Naive thymus-derived CD4-positive, alpha-beta T cell (primary cell): ENCODE measurements at regions not wholly inside any gene's neighbourhood (a gene's known extent, or its start where the extent isn't known, plus 50 kb on each side); places are given as distances from the start of the nearest gene placed in this dataset.

ENCODE experiments used
- ATAC-seq: fragments of 150-1000 bp; cut with Tn5 transposase; 2 replicates; pipeline ENCODE4 v1.10.0; 2021; ENCODE audit warnings: mild to moderate bottlenecking, moderate library complexity
- CTCF ChIA-PET: fragments of 350-600 bp; sonication (Branson Sonifier 250); formaldehyde crosslinking; loops from one replicate; lab custom pipeline; 2021; ENCODE audit warnings: antibody characterized with exemption; lab: Charles Lee
- POLR2A ChIA-PET: fragments of 350-600 bp; sonication (Branson Sonifier 250); formaldehyde crosslinking; loops from one replicate; lab custom pipeline; 2021; ENCODE audit warnings: antibody characterized with exemption, inconsistent platforms; lab: Charles Lee
- DNase-seq, 9 donors: peaks; one replicate each; pipeline versions ENCODE4 v3.0.0 to v3.0.0-alpha.2; 2020 to 2022; ENCODE audit warnings: mixed read lengths in 1 of 9
- H3K27ac ChIP-seq: one replicate; pipeline ENCODE4 v1.7.0; 2013; ENCODE audit warnings: mild to moderate bottlenecking, low read depth, low read length, moderate library complexity
- H3K27me3 ChIP-seq, 2 donors: one replicate each; pipeline ENCODE4 v1.7.0; 2013; ENCODE audit warnings: low read length in 2 of 2, mild to moderate bottlenecking in 2 of 2, moderate library complexity in 2 of 2; ENCODE audit not compliant: control insufficient read depth in 2 of 2, insufficient read depth in 2 of 2
- H3K36me3 ChIP-seq, 3 experiments: 1 replicate in 2 of 3; 2 replicates in 1 of 3; pipeline ENCODE4 v1.7.0; 2013; ENCODE audit warnings: low read length in 3 of 3, mild to moderate bottlenecking in 3 of 3, moderate library complexity in 1 of 3; ENCODE audit not compliant: insufficient read depth in 3 of 3, control insufficient read depth in 2 of 3
- H3K4me1 ChIP-seq, 2 donors: one replicate each; pipeline ENCODE4 v1.7.0; 2013; ENCODE audit warnings: low read length in 2 of 2, mild to moderate bottlenecking in 2 of 2, moderate library complexity in 1 of 2; ENCODE audit not compliant: control insufficient read depth in 2 of 2, insufficient read depth in 2 of 2
- H3K4me3 ChIP-seq: 2 replicates; pipeline ENCODE4 v1.7.0; 2013; ENCODE audit warnings: mild to moderate bottlenecking, low read length
- H3K9me3 ChIP-seq, 3 experiments: 1 replicate in 2 of 3; 2 replicates in 1 of 3; pipeline ENCODE4 v1.7.0; 2013; ENCODE audit warnings: low read length in 3 of 3; ENCODE audit not compliant: control insufficient read depth in 2 of 3
- H3K27ac Mint-ChIP-seq, 9 donors: one replicate each; pipeline ENCODE4 v1.8.0; 2020 to 2022; ENCODE audit warnings: mixed read lengths in 9 of 9, mild to moderate bottlenecking in 8 of 9, moderate library complexity in 5 of 9, inconsistent platforms in 2 of 9
- H3K27me3 Mint-ChIP-seq, 5 donors: one replicate each; pipeline ENCODE4 v1.8.0; 2021 to 2022; ENCODE audit warnings: mixed read lengths in 5 of 5, mild to moderate bottlenecking in 1 of 5
- H3K36me3 Mint-ChIP-seq, 5 donors: one replicate each; pipeline ENCODE4 v1.8.0; 2020 to 2022; ENCODE audit warnings: mixed read lengths in 5 of 5, mild to moderate bottlenecking in 3 of 5, inconsistent platforms in 1 of 5
- H3K4me1 Mint-ChIP-seq, 7 donors: one replicate each; pipeline ENCODE4 v1.8.0; 2020 to 2022; ENCODE audit warnings: mixed read lengths in 7 of 7, mild to moderate bottlenecking in 3 of 7, inconsistent platforms in 1 of 7
- H3K4me3 Mint-ChIP-seq, 10 donors: one replicate each; pipeline ENCODE4 v1.8.0; 2020 to 2022; ENCODE audit warnings: mild to moderate bottlenecking in 10 of 10, mixed read lengths in 10 of 10, moderate library complexity in 6 of 10, inconsistent platforms in 2 of 10
- H3K9me3 Mint-ChIP-seq, 11 donors: one replicate each; pipeline ENCODE4 v1.8.0; 2020 to 2022; ENCODE audit warnings: mixed read lengths in 11 of 11, mild to moderate bottlenecking in 4 of 11, inconsistent platforms in 1 of 11, moderate library complexity in 1 of 11
- intact Hi-C, 2 donors: fragments of 100-400 bp; cut with micrococcal nuclease; formaldehyde crosslinking; loops; one replicate each; pipeline ENCODE4 v1.15.1; 2023

- Mint-ChIP-seq H3K27me3 (peaks cover 0 to 31% (median 10%) of the 10 kb centered on the region in 5 donors), H3K9me3 (peaks cover 0 to 13% (median 2%) of the 10 kb centered on the region in 11 donors), H3K4me1 (no peaks in the 10 kb centered on the region), H3K4me3 (no peak overlapping the region), H3K36me3 (no peaks in the 10 kb centered on the region), H3K27ac (no peak overlapping the region)
- ChIA-PET POLR2A (no interaction called here), CTCF (no interaction called here)
- Histone ChIP-seq H3K4me1 (no peaks in the 10 kb centered on the region), H3K9me3 (no peaks in the 10 kb centered on the region), H3K4me3 (no peak overlapping the region), H3K27ac (no peak overlapping the region), H3K27me3 (no peaks in the 10 kb centered on the region), H3K36me3 (no peaks in the 10 kb centered on the region)
- DNase-seq (no peak), ATAC-seq (no peak)
- intact Hi-C loops, result no loop called here
Observed at GRCh38 chr1:220991959-220992704, 112.9 kb downstream of the HLX start.

GRCh38 chr1:220992705-220993052 is 113.4 kb downstream of the HLX start:
- Mint-ChIP-seq H3K9me3 (peaks cover 0 to 9% (median 2%) of the 10 kb centered on the region in 11 donors), H3K27me3 (peaks cover 0 to 31% (median 6%) of the 10 kb centered on the region in 5 donors), H3K36me3 (no peaks in the 10 kb centered on the region), H3K27ac (no peak overlapping the region), H3K4me1 (no peaks in the 10 kb centered on the region), H3K4me3 (no peak overlapping the region)
- Histone ChIP-seq H3K4me3 (no peak overlapping the region), H3K27ac (no peak overlapping the region), H3K27me3 (no peaks in the 10 kb centered on the region), H3K4me1 (no peaks in the 10 kb centered on the region), H3K36me3 (no peaks in the 10 kb centered on the region), H3K9me3 (no peaks in the 10 kb centered on the region)
- intact Hi-C loops, result no loop called here
- CTCF ChIA-PET, result interaction anchor here (0.6 kb wide), 1 partner anchor 76 kb away, joined by 3 read pairs; no protein-coding TSS in a partner anchor
- no peak for DNase-seq
- POLR2A ChIA-PET, result no interaction called here
- ATAC-seq, result no peak

- ChIA-PET POLR2A (no interaction called here), CTCF (no interaction called here)
- DNase-seq, result no peak
- H3K9me3 Mint-ChIP-seq, result peaks cover 0 to 14% (median 0%) of the 10 kb centered on the region in 11 donors
- no peaks in the 10 kb centered on the region for H3K9me3 ChIP-seq
- no peak for ATAC-seq
- H3K36me3 ChIP-seq, result no peaks in the 10 kb centered on the region
- no peaks in the 10 kb centered on the region for H3K4me1 Mint-ChIP-seq
- no peak overlapping the region for H3K27ac ChIP-seq
- no peaks in the 10 kb centered on the region for H3K36me3 Mint-ChIP-seq
- H3K4me1 ChIP-seq, result no peaks in the 10 kb centered on the region
- intact Hi-C loops, result no loop called here
- H3K4me3 Mint-ChIP-seq, result no peak overlapping the region
- H3K4me3 ChIP-seq, result no peak overlapping the region
- H3K27me3 Mint-ChIP-seq, result peaks cover 0 to 27% (median 0%) of the 10 kb centered on the region in 5 donors
- H3K27ac Mint-ChIP-seq, result no peak overlapping the region
- no peaks in the 10 kb centered on the region for H3K27me3 ChIP-seq
Observed at GRCh38 chr1:220994671-220995070, 115.4 kb downstream of the HLX start.

- POLR2A ChIA-PET, result no interaction called here
- peaks cover 0 to 10% (median 0%) of the 10 kb centered on the region in 5 donors for H3K27me3 Mint-ChIP-seq
- no peaks in the 10 kb centered on the region for H3K36me3 Mint-ChIP-seq
- no peak overlapping the region for H3K27ac Mint-ChIP-seq
- no peak for DNase-seq
- Histone ChIP-seq H3K4me3 (no peak overlapping the region), H3K36me3 (no peaks in the 10 kb centered on the region), H3K9me3 (no peaks in the 10 kb centered on the region), H3K27me3 (no peaks in the 10 kb centered on the region), H3K27ac (no peak overlapping the region), H3K4me1 (no peaks in the 10 kb centered on the region)
- intact Hi-C loops, result no loop called here
- no peak for ATAC-seq
- peaks cover 0 to 14% (median 0%) of the 10 kb centered on the region in 11 donors for H3K9me3 Mint-ChIP-seq
- no peaks in the 10 kb centered on the region for H3K4me1 Mint-ChIP-seq
- CTCF ChIA-PET, result no interaction called here
- no peak overlapping the region for H3K4me3 Mint-ChIP-seq
Observed at GRCh38 chr1:220997791-220998190, 118.5 kb downstream of the HLX start.

GRCh38 chr1:220999872-221000863 is 120.9 kb downstream of the HLX start:
- CTCF ChIA-PET, result no interaction called here
- Mint-ChIP-seq H3K9me3 (peaks cover 0 to 14% (median 2%) of the 10 kb centered on the region in 11 donors), H3K27me3 (no peaks in the 10 kb centered on the region), H3K36me3 (no peaks in the 10 kb centered on the region), H3K4me3 (no peak overlapping the region), H3K4me1 (no peaks in the 10 kb centered on the region), H3K27ac (no peak overlapping the region)
- DNase-seq (no peak), ATAC-seq (peak; percentile 88)
- Histone ChIP-seq H3K27me3 (no peaks in the 10 kb centered on the region), H3K4me1 (no peaks in the 10 kb centered on the region), H3K9me3 (no peaks in the 10 kb centered on the region), H3K36me3 (no peaks in the 10 kb centered on the region), H3K4me3 (no peak overlapping the region), H3K27ac (no peak overlapping the region)
- POLR2A ChIA-PET, result no interaction called here
- intact Hi-C loops, result no loop called here

GRCh38 chr1:221001167-221001566 is 121.9 kb downstream of the HLX start:
- intact Hi-C loops, result no loop called here

More at GRCh38 chr1:221001167-221001566, 121.9 kb downstream of the HLX start:
- no peak for ATAC-seq
- no peaks in the 10 kb centered on the region for H3K27me3 ChIP-seq
- H3K4me1 Mint-ChIP-seq, result no peaks in the 10 kb centered on the region
- H3K27ac ChIP-seq, result no peak overlapping the region
- no peaks in the 10 kb centered on the region for H3K9me3 ChIP-seq
- ChIA-PET CTCF (no interaction called here), POLR2A (no interaction called here)
- H3K36me3 ChIP-seq, result no peaks in the 10 kb centered on the region
- H3K27ac Mint-ChIP-seq, result no peak overlapping the region
- peaks cover 0 to 14% (median 2%) of the 10 kb centered on the region in 11 donors for H3K9me3 Mint-ChIP-seq
- H3K27me3 Mint-ChIP-seq, result no peaks in the 10 kb centered on the region
- no peak overlapping the region for H3K4me3 Mint-ChIP-seq
- H3K4me1 ChIP-seq, result no peaks in the 10 kb centered on the region
- H3K4me3 ChIP-seq, result no peak overlapping the region
- no peaks in the 10 kb centered on the region for H3K36me3 Mint-ChIP-seq
- DNase-seq, result no peak
